Fibroblast of peridontal ligament (primary cell): ENCODE measurements at regions not wholly inside any gene's neighbourhood (a gene's known extent, or its start where the extent isn't known, plus 50 kb on each side); places are given as distances from the start of the nearest gene placed in this dataset.

ENCODE experiments used
- DNase-seq: peaks from one replicate; pipeline ENCODE4 v3.0.0-alpha.2; 2010; ENCODE audit errors: extremely low read depth

DNA sequence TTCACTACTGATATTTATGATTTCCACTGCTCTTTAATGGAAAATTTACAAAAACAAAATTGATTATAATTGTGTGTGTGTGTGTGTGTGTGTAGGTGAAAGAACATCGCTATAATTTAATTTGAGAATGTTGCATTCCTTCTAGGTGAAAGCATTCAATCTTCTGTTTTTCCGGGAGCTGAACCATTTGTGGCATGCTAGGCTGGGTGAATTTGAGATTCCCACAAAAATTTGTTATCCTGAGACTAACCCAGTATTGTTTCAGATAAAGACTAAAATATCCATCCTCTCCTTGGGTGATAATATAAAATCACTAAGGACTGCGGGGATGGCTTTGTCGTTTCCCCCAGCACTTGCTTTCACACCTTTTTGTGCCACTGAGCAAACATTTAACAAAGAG lies 911.2 kb upstream of the PIK3C3 start:
- no peak for DNase-seq

DNA sequence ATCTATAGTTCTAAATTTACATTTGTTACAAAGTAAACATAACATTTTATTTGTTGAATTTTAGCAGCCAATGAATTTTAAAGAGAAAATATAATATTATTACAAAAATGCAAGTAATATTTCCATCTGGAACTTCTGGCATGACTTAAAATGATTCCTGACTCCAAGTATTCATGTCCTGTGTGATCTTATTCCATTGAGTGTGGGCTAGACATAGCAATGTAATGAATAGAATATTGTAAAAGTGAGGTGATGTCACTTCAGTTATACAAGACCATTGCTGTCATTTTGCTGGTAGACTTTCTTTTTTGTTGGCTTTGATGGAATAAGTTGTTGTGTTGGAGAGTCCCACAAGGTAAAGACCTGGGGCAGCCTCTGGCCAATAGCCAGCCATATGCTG lies 912.2 kb upstream of the PIK3C3 start:
- DNase-seq, result no peak

DNA sequence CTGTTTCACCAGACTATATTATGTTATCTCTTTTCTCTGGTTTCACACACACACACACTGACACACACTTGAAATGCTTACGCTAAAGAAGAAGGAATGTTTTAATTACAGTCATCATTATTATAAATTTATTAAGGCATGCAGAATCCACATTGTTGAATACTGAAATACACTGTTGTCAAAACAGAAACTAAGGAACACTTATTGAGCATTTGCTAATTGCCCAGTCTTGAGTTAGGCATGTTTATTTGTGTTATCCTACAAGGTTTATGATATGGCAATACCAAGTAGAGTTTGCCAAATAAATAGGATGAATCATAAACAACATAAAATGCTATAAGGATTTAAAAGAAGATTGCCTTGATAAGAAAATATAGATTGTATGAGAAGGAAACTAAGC lies 917.0 kb upstream of the PIK3C3 start:
- DNase-seq, result no peak

DNA sequence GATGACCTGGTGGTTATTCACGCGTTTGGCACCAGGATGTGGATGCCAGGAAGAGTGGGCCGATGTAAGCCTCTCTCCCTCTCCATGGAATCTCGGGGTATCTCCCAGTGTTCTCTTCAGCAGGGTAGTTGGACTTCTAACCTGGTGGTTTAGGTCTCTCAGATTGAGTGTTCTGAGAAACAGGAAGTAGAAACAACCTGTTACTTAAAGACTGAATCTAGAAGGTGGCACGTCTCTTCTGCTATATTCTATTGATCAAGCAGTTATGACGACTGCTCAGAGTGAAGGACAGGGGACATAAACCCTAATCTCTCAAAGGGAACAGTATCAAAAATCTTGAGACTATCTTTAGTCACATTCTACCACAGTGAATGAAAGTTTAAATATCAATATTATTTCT lies 918.7 kb upstream of the PIK3C3 start:
- no peak for DNase-seq

DNA sequence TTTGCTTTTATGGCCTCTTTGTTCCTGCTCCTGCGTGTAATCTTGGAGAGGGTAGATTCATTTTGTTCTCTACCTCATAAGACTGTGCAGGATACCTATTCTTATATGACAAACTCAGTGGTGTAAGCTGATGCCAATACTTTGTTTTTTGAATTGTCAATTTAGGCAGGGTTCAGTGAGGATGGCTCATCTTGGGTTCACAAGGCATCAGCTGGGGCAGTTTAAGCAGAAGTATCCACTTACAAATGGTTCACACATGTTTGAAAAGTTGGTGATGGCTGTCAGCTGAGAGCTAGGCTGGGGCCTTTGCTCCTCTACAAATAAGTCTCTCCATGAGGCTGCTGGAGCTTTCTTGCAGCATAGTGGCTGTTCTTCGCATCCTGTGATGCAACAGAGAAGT lies 920.6 kb upstream of the PIK3C3 start:
- peak; percentile 26 for DNase-seq

DNA sequence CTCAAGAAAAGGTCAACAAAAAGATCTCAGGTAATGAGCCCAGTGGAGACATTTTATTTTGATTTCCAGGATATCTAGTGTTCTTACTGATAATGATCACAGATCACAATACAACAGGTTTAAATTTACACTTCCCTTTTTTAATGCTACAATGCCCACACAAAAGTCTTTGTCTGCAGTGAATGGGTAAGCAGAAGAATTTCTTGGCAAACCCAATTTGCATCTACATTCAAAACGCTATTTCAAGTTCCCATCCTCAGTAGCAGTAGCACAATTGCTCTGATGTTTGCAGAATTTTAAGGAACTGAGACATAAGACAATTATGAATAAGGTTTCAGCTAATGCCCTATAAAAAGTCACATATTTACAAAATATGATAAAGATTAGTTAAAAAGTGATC lies 929.4 kb upstream of the PIK3C3 start:
- DNase-seq, result no peak

DNA sequence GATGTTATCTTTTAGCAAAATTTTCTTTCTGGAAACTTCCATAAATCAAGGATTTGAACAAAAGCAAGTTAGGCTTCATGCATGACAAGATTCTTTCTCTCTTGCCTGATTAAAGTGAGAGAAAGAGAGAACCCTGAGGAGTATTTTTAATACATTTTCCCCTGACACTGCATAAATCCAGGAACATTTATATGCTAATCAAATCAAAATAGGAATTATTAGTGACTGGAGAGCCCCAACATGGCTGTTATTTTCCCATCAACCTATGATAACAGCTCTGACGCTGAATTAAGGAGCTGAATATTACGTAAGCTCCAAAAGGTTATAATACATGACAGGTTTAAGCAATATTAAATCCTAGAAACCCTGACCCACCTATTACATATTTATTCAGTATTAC lies 930.2 kb upstream of the PIK3C3 start:
- no peak for DNase-seq

DNA sequence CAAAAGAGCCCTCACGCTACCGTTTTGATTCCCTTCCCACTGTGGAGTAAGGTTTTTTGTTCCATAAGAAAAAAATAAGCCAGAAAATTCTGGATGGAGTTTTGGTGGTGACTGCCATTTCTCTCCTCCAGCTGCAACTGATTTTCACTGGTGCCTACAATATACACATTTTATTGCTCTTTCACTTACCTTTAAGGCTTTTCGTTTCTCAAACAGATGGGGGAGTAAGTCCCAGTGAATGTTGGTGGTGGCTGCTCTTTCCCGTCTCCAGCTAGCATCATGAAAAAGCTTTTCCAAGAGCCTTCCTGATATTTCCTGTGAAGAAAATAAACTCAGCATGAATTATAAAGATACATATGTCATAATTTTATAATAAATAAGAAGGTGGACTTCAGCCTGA lies 932.5 kb upstream of the PIK3C3 start:
- DNase-seq, result peak; percentile 19

DNA sequence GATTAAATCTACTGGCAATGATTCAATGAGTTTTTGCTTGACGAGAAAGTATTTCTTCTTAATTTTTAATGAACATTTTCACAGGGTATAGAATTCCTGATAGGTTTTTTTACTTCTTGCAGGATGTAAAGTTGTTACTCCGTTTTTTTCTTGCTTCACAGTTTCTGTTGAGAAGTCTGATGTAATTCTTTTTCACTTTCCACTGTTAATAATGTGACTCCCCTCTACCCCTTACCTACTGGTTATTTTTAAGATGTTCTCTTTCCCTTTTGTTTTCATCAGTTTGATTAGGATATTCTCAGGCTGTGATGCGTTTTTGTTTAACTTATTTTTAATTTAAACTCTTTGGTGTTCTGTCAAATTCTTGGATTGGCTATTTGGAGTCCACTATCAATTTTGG lies 933.9 kb upstream of the PIK3C3 start:
- no peak for DNase-seq

DNA sequence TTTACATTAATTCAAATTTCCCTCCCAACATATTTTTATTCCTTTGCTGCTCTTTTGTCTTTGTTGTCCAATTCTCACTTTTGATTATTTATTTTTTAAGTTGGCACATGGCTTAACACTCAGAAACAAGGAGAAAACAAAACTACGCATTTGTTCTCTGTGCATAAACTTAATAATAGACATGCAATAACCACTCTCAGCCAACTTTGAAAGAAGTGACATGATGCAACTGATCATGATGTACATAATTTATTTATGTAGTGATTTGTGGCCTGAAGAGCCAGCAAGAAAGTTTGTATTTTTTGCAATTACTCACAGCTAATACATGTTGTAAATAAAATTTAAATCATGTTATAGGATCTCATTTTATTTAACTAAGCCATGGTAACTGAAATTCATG lies 942.8 kb upstream of the PIK3C3 start:
- no peak for DNase-seq

DNA sequence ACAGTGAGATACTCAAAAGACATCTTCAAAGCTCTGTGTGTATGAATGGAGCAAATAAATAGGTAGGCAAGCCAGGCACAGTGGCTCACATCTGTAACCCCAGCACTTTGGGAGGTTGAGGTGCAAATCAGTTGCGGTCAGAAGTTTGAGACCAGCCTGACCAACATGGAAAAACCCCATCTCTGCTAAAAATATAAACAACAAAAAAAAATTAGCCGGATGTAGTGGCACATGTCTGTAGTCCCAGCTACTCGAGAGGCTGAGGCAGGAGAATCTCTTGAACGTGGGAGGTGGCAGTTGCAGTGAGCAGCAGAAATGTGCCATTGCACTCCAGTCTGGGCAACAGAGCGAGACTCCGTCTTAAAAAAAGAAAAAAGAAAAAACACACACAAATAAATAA lies 945.1 kb upstream of the PIK3C3 start:
- no peak for DNase-seq

DNA sequence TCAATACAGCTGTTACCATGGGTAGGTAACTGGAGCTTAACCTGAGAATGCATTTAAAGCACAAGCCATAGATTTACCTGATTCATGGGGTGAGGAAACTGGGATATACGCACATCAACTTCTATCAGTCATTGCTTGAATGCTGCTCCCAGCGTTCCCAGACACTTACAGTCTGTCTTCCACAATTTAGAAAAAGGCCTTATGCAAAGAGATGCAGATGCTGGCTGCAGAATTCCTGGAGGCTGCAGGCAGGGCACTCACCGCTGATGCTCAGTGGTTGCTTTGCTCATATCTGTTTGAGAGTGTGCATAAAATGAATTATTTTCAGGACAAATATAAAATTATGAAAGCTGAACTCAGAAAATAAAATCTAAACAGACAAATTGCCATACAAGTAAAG lies 950.7 kb upstream of the PIK3C3 start:
- DNase-seq, result no peak

DNA sequence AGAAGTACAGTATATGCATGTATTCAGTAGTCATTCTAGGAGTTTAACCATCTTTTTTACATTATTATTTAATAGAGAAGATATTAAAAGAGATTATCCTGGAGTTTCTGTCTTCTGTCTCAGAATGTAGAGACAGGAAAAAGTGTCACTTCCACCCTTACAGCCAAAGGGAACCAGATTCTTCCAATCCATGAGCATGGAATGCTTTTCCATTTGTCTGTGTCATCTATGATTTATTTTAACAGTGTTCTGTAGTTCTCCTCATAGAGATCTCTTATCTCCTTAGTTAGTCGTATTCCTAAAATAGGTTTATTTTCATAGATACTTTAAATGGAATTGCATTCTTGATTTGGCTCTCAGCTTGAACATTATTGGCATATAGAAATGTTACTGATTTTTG lies 959.5 kb upstream of the PIK3C3 start:
- DNase-seq, result no peak

DNA sequence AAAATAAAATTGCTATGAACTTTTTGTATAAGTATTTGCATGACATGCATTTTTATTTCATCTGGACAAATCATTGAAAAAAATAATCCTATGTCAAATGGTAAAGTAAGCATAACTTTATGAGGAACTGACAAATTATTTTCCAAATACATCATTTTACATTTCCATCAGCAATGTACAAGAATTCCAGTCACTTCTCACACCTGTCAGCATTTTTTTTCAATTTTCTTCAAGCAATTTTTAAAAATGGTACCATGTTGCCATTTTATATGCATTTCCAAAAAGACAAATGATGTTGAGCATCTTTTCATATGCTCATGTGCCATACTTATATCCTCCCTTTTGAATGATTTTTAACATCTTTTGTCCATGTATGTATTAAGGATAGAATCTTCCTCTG lies 961.7 kb upstream of the PIK3C3 start:
- DNase-seq, result no peak

DNA sequence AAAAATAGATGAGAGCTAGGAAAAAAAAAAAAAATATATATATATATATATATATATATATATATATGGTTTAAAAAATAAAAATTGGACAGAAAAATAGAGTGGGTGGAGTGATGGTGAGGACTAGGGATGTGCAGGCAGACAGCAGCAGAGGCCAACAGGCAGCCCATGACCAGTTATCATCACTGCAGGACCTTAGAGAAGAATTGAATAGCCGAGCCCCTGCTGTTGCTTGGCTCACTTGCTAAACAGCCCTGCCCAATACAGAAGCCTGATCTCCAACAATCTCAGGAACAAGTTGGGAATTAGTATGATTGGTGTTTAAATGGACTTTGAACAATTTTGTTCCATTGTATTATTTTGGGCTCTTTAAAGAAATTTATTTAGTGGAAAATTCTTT lies 967.5 kb upstream of the PIK3C3 start:
- no peak for DNase-seq

DNA sequence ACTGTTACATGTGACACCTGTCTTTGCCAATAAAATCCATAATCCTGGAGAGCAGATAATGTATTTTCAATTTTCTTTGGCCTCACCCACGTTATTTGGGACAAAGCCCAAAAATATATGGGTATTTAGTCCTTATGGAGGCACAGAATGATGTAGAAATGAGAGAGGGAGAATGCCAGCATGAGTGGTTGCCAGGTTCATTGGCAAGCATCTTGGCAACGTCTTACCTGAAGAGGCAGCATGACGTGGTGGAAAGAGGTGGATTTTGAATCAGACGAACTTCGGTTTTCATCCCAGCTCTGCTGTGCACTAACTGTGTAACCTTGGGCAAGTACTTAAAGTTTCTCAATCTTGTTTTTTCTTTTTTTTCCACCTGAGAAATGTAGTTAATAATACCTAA lies 969.6 kb upstream of the PIK3C3 start:
- no peak for DNase-seq

DNA sequence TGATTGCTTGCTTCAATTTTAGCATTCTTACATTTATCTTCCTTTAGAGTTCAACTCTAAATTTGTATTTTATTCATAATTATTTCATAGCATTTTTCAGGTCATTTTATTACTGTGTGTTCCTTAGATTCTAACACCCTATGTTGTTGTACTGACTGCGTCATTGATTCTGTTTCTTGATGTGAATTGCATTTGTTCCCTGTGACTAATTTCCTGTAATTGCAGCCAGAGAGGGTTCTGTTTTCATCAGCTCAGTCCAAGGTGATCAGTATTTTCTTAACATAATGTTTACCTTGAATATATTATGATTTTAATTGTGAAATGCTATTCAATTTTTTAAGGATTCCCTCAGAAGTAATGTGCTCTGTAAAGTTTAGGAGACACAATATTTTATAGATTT lies 970.2 kb upstream of the PIK3C3 start:
- DNase-seq, result no peak

DNA sequence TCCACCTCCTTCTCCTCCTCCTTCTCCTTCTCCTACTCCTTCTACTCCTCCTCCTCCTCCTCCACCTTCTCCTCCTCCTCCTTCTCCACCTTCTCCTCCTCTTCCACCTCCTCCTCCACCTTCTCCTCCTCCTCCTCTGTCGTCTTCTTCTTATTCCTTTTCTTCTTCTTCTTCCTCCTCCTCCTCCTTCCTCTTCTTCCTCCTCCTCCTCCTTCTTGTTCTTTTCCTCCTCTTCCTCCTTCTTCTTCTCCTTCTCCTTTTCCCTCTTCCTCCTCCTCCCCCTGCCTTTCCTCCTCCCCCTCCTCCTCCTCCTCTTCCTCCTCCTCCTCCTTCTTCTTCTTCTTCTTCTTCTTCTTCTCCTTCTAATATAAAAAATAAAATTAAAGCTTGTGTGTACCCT lies 971.2 kb upstream of the PIK3C3 start:
- DNase-seq, result no peak

DNA sequence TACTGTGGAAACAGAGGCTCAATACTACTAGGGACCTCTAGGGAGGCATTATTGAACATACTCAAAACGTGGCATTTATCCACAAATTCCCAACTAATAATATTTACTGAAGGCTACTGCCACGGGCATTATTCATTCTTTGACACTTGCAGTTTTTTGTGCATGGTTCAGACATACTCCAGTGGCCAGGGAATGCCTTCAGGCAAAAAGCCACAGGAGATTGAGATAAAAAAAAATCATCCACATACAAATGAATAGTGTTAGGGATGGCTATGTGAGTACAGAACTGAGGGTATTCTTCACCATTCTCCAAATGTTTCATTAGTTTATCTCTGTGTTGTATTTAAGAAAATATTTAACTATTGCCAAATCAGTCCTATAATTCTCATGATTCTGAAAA lies 974.9 kb upstream of the PIK3C3 start:
- no peak for DNase-seq

DNA sequence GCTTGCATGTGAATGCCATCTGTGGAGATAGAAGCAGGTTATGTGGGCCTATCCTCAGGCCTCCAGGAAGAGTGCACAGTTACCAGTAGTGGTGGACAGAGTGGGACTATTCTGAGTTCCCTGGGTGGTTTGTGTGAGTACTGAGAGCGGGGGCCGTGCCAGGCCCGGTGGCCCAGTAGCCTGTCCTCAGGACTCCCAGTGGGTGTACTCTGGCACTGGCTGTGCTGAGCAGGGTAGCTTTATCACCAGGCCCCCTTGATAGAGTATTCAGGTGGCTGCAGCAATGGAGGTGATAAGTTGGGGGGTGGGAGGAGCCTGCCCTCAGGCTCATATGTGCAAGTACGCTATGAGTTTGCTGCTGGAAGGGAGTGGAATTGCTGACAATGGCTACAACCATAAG lies 979.0 kb upstream of the PIK3C3 start:
- no peak for DNase-seq

DNA sequence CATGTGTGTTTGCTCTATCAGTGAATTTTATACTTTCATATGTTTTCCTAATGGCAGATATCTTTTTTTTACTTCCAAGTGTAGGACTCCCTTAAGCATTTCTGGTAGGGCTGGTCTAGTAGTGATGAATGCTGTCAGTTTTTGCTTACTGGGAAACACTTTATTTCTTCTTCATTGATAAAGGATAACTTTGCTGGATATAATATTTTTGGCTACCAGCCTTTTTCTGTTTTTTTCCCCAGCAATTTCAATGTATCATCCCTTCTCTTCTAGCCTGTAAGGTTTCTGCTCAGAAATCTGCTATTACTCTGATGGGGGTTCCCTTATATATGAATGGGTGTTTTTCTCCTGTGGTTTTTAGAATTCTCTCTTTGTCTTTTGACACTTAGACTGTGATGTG lies 980.6 kb upstream of the PIK3C3 start:
- DNase-seq, result no peak

DNA sequence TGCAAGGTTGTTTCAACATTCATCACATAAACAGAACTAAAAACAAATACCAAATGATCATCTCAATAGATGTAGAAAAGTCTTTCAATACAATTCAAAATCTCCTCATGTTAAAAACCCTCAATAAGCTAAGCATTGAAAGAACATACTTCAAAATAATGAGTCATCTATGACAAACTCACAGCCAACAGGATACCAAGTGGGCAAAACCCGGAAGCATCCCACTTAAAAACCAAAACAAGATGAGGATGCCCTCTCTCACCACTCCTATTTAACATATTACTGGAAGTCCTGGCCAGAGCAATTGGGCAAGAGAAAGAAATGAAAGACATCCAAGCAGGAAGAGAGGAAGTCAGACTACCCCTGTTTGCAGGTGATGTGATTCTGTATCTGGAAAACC lies 992.2 kb upstream of the PIK3C3 start:
- no peak for DNase-seq

DNA sequence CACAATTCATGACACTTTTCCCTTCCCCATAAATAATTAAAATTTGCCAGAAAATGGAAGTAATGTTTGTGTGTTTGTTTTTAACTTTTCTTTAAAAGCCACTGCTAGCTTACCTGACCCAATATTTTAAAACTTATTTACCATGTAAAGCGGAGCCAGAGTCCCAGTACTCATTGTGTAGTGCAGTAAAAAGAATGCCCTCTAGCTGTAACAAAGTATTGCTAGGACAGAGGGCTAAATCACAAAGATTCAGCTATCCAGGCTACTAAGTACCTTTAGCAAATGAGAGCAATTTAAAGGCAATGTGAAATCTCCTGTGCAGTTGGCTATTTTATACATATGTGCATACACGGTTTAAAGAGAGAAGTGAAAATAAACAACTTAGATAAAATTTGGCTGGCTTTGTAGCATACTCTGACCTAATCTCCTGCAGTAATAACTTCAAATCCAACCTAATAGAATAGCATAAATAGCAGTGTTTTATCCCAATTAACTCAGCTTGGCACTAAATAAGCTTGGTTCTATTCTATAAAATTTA lies 997.4 kb upstream of the PIK3C3 start:
- no peak for DNase-seq

DNA sequence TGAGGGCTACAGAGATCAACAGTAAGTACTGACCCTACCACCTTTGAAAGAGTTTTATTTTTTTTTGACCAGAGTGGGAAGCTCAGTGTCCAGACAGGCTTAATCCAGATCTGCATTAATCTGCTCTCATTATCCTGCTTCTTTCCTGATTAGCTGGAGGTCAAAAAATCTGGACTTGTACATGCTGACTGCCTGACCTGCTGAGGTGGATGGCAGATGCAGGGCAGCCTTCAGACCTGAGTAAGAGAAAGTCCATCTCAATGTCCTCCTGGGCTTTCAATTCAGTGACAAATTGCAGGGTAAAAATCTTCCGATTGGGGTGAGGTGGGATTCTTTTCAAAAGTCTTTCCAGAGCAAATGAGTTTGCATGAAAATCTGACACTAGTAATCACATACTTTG lies 998.8 kb upstream of the PIK3C3 start:
- DNase-seq, result no peak

DNA sequence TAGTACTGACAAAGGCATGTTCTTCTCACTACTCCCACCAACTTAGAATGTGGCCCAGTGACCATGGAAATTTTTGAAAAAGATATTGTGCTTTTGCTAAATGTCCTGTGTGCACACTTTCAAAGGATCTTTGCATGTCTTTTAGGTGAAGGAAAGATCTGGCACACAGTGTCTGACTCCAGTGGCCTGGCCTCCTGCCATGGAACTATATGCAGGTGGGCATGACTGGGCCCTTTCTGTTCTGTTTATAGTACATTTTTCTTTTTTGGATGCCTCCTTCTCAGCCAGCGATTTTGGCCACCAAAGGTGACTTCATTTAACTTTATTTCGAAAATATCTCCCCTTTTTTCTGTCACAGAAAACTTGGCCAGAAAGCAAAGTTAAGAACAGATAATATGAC lies 999.7 kb upstream of the PIK3C3 start:
- DNase-seq, result no peak
